ENCODE measurements at regions not wholly inside any gene's neighbourhood (a gene's known extent, or its start where the extent isn't known, plus 50 kb on each side); places are given as distances from the start of the nearest gene placed in this dataset.
A peak's percentile ranks its signal among the peaks of the same experiment; 100 is the strongest.

GRCh38 chr4:159008671-159009070, 94.2 kb upstream of the RAPGEF2 start:
- Histone ChIP-seq H3K4me3 (no peak overlapping the region), H3K27me3 (no peaks in the 10 kb centered on the region), H3K4me1 (peaks cover 0 to 10% (median 2%) of the 10 kb centered on the region in 4 donors), H3K27ac (no peak overlapping the region), H3K36me3 (no peaks in the 10 kb centered on the region), H3K9me3 (no peaks in the 10 kb centered on the region)
- no peak for TF ChIP-seq CTCF (IDR thresholded peaks at IDR 0.05)
- intact Hi-C loops (cut with DNase I; ENCODE audit: low total_unique reads): no loop called here
- no peak for DNase-seq

- H3K9me3 ChIP-seq: no peaks in the 10 kb centered on the region
- DNase-seq: no peak
- H3K4me1 ChIP-seq: peaks cover 0 to 10% (median 2%) of the 10 kb centered on the region in 4 donors
- H3K36me3 ChIP-seq: no peaks in the 10 kb centered on the region
- H3K27ac ChIP-seq: no peak overlapping the region
- TF ChIP-seq CTCF (IDR thresholded peaks at IDR 0.05): no peak
- H3K4me3 ChIP-seq: no peak overlapping the region
- intact Hi-C loops (cut with DNase I; ENCODE audit: low total_unique reads): no loop called here
- no peaks in the 10 kb centered on the region for H3K27me3 ChIP-seq
Measured at GRCh38 chr4:159009521-159009920, 93.4 kb upstream of the RAPGEF2 start.

GRCh38 chr4:159010100-159010499, 92.8 kb upstream of the RAPGEF2 start:
- peaks cover 0 to 10% (median 2%) of the 10 kb centered on the region in 4 donors for H3K4me1 ChIP-seq
- no peak for TF ChIP-seq CTCF (IDR thresholded peaks at IDR 0.05)
- no peaks in the 10 kb centered on the region for H3K27me3 ChIP-seq
- H3K27ac ChIP-seq: no peak overlapping the region
- DNase-seq: no peak
- intact Hi-C loops (cut with DNase I; ENCODE audit: low total_unique reads): no loop called here
- no peak overlapping the region for H3K4me3 ChIP-seq
- no peaks in the 10 kb centered on the region for H3K36me3 ChIP-seq
- H3K9me3 ChIP-seq: no peaks in the 10 kb centered on the region

GRCh38 chr4:159010563-159011260, 92.2 kb upstream of the RAPGEF2 start:
- TF ChIP-seq CTCF (IDR thresholded peaks at IDR 0.05): no peak
- intact Hi-C loops (cut with DNase I; ENCODE audit: low total_unique reads): no loop called here
- no peaks in the 10 kb centered on the region for H3K36me3 ChIP-seq
- H3K4me3 ChIP-seq: no peak overlapping the region
- H3K4me1 ChIP-seq: peaks cover 0 to 10% (median 2%) of the 10 kb centered on the region in 4 donors
- no peaks in the 10 kb centered on the region for H3K9me3 ChIP-seq
- H3K27ac ChIP-seq: no peak overlapping the region
- peak; percentile 65 to 80 for DNase-seq
- no peaks in the 10 kb centered on the region for H3K27me3 ChIP-seq

GRCh38 chr4:159012381-159012780, 90.5 kb upstream of the RAPGEF2 start:
- intact Hi-C loops (cut with DNase I; ENCODE audit: low total_unique reads): no loop called here
- Histone ChIP-seq H3K4me1 (peaks cover 0 to 10% (median 2%) of the 10 kb centered on the region in 4 donors), H3K27me3 (no peaks in the 10 kb centered on the region), H3K27ac (no peak overlapping the region), H3K9me3 (no peaks in the 10 kb centered on the region), H3K4me3 (no peak overlapping the region), H3K36me3 (no peaks in the 10 kb centered on the region)
- TF ChIP-seq CTCF (IDR thresholded peaks at IDR 0.05): no peak
- DNase-seq: no peak
